SH-SY5Y (cell line): ENCODE measurements at regions not wholly inside any gene's neighbourhood (a gene's known extent, or its start where the extent isn't known, plus 50 kb on each side); places are given as distances from the start of the nearest gene placed in this dataset.

Experiments
- GATA2 ChIP-seq: IDR thresholded peaks from 2 replicates; pipeline ENCODE4 v1.6.1; 2011; ENCODE audit warnings: mild to moderate bottlenecking, low read depth, low read length
- GATA3 ChIP-seq: IDR thresholded peaks from 2 replicates; pipeline ENCODE4 v1.6.1; 2011; ENCODE audit warnings: low read depth, mild to moderate bottlenecking, low read length, moderate library complexity

DNA sequence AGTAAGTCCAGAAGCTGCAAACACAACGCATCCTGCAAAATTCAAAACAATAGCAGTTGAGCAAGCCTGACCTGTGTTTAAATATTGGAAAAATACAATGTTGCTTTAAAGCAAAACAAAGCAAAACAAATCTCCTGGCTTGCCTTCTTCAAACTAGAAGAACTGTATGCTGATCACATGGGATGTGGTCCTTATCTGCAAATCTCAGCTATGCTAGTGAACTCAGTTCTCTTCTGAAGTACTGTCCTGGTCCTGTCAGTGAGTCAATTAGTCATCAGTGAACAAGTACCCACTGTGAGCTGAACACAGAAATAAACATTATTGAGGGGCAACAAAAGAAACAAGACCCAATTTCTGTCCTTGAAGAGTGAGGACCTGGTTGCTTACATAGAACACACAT is 522.5 kb downstream of the SMARCA1 start:
- TF ChIP-seq GATA3: no peak
- no peak for TF ChIP-seq GATA2
